ENCODE measurements at regions not wholly inside any gene's neighbourhood (a gene's known extent, or its start where the extent isn't known, plus 50 kb on each side); places are given as distances from the start of the nearest gene placed in this dataset.
A peak's percentile ranks its signal among the peaks of the same experiment; 100 is the strongest.
"Not testable (repeated sequence)": the region's sequence is repeated elsewhere in the genome, so short reads cannot be mapped to it uniquely, and the experiment has no call there.

GRCh38 chr12:127944211-127944899 lies 322.6 kb upstream of the TMEM132C start:
- H3K4me1 ChIP-seq (ENCODE audit: control insufficient read depth, insufficient read depth, low read length), result no peaks in the 10 kb centered on the region
- WGBS (ENCODE audit: insufficient coverage), result 94% methylated on average over 3 of the region's 9 CpGs
- no peaks in the 10 kb centered on the region for H3K9me3 ChIP-seq (ENCODE audit: control insufficient read depth, insufficient read depth, low read length)
- H3K36me3 ChIP-seq (ENCODE audit: control insufficient read depth, insufficient read depth, low read length), result no peaks in the 10 kb centered on the region
- DNase-seq (ENCODE audit: low read depth in 4 of 6, low spot score in 6 of 6), result no peak
- H3K27me3 ChIP-seq (ENCODE audit: control insufficient read depth, insufficient read depth, low read length), result no peaks in the 10 kb centered on the region
- no peak overlapping the region for H3K27ac ChIP-seq (ENCODE audit: low read depth, low read length)
- no peak overlapping the region for H3K4me3 ChIP-seq (ENCODE audit: low read depth, low read length)

DNA sequence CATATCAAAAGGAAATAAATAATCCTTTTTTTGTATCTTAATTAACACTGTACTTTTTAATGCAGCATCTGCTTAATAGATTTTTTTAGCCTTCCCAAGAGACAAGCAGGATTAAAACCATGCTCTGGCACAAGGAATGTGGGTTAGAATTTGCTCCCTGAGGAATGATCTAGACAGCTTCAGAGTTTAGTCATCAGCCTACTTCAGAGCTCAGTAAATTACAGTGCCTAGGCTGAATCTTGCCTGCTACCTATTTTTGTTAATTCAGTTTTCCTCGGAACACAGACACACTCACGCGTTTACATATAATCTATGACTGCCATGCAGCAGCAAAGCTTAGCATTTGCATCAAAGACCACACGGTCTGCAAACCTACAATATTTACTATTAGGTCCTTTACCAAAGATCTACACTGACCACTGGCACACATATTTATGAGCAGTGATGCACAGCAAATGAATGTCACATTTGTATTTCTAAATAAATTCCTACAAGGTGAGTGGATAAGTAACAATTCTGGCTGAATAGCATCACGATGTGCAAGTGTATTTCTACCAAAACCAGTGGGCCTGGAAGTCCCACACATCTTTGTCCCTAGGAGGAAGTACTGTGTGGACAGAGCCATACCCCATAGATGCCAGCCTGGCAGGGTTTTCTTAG lies 309.8 kb upstream of the TMEM132C start:
- Histone ChIP-seq H3K36me3 (ENCODE audit: control insufficient read depth, insufficient read depth, low read length) (no peaks in the 10 kb centered on the region), H3K4me1 (ENCODE audit: control insufficient read depth, insufficient read depth, low read length) (no peaks in the 10 kb centered on the region), H3K27me3 (ENCODE audit: control insufficient read depth, insufficient read depth, low read length) (no peaks in the 10 kb centered on the region), H3K27ac (ENCODE audit: low read depth, low read length) (no peak overlapping the region), H3K9me3 (ENCODE audit: control insufficient read depth, insufficient read depth, low read length) (no peaks in the 10 kb centered on the region), H3K4me3 (ENCODE audit: low read depth, low read length) (no peak overlapping the region)
- 85% methylated on average over 4 of the region's 5 CpGs for WGBS (ENCODE audit: insufficient coverage)
- peak in 1 of 6 donors; percentile 28 for DNase-seq (ENCODE audit: low read depth in 4 of 6, low spot score in 6 of 6)

DNA sequence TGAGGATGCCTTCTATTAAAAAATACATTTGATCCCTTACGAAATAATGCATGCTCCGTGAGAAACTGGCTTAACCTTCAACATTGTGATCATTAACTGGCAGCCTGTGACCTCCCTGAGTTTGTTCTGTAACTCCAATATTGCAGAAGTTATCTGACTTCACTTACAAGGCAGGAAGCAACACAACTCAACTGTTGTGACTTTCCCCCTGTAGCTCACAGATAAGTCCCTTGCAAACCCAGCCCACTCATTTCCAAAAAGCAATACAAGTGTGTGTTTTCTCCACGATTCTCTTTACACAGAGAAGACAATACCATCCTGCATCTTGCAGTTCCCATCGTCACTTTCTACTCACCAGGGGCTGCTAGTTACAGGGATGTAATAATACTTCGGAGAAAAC lies 304.7 kb upstream of the TMEM132C start:
- no peak for DNase-seq (ENCODE audit: low read depth in 4 of 6, low spot score in 6 of 6)
- Histone ChIP-seq H3K27ac (ENCODE audit: low read depth, low read length) (no peak overlapping the region), H3K4me3 (ENCODE audit: low read depth, low read length) (no peak overlapping the region), H3K27me3 (ENCODE audit: control insufficient read depth, insufficient read depth, low read length) (no peaks in the 10 kb centered on the region), H3K36me3 (ENCODE audit: control insufficient read depth, insufficient read depth, low read length) (no peaks in the 10 kb centered on the region), H3K9me3 (ENCODE audit: control insufficient read depth, insufficient read depth, low read length) (no peaks in the 10 kb centered on the region), H3K4me1 (ENCODE audit: control insufficient read depth, insufficient read depth, low read length) (no peaks in the 10 kb centered on the region)
- WGBS (ENCODE audit: insufficient coverage), result 89% methylated on average over 2 of the region's 5 CpGs

DNA sequence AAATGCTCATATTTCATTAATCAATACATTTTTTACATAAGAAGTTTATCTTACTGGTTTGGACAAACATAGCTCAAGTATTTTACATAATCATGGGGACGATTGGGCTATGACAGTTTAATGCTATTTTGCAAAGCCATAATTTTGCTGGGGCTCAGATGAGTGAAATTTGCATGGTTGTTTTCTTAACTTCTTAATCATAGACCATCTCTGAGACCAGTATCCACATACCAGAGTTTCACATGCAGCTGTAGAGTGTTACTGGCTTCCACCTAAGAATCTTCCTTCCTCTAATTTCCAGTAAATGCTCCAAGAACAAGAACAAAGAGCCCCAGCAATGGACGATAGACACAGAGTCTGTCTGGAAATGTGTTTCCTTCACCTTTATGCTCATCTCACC lies 303.0 kb upstream of the TMEM132C start:
- WGBS (ENCODE audit: insufficient coverage), result no CpG with 5 or more reads among the region's 2 CpGs
- Histone ChIP-seq H3K4me1 (ENCODE audit: control insufficient read depth, insufficient read depth, low read length) (no peaks in the 10 kb centered on the region), H3K27ac (ENCODE audit: low read depth, low read length) (no peak overlapping the region), H3K36me3 (ENCODE audit: control insufficient read depth, insufficient read depth, low read length) (no peaks in the 10 kb centered on the region), H3K27me3 (ENCODE audit: control insufficient read depth, insufficient read depth, low read length) (no peaks in the 10 kb centered on the region), H3K4me3 (ENCODE audit: low read depth, low read length) (no peak overlapping the region), H3K9me3 (ENCODE audit: control insufficient read depth, insufficient read depth, low read length) (no peaks in the 10 kb centered on the region)
- DNase-seq (ENCODE audit: low read depth in 4 of 6, low spot score in 6 of 6), result no peak

GRCh38 chr12:127964717-127965116 lies 302.3 kb upstream of the TMEM132C start:
- Histone ChIP-seq H3K4me3 (ENCODE audit: low read depth, low read length) (no peak overlapping the region), H3K4me1 (ENCODE audit: control insufficient read depth, insufficient read depth, low read length) (no peaks in the 10 kb centered on the region), H3K9me3 (ENCODE audit: control insufficient read depth, insufficient read depth, low read length) (no peaks in the 10 kb centered on the region), H3K27ac (ENCODE audit: low read depth, low read length) (no peak overlapping the region), H3K27me3 (ENCODE audit: control insufficient read depth, insufficient read depth, low read length) (no peaks in the 10 kb centered on the region), H3K36me3 (ENCODE audit: control insufficient read depth, insufficient read depth, low read length) (no peaks in the 10 kb centered on the region)
- no CpG with 5 or more reads among the region's 3 CpGs for WGBS (ENCODE audit: insufficient coverage)
- DNase-seq (ENCODE audit: low read depth in 4 of 6, low spot score in 6 of 6), result no peak

DNA sequence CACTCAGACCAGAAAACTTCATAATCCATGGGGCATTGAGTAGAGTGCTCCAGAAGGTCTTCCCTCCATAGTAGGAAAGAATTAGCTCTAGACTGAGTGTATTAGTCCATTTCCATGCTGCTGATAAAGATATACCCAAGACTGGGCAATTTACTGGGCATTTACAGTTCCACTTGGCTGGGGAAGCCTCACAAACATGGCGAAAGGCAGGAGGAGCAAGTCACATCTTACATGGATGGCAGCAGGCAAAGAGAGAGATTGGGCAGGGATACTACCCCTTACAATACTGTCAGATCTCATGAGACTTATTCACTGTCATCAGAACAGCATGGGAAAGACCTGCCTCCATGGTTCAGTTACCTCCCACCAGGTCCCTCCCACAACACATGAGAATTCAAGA lies 300.6 kb upstream of the TMEM132C start:
- Histone ChIP-seq H3K4me3 (ENCODE audit: low read depth, low read length) (no peak overlapping the region), H3K27me3 (ENCODE audit: control insufficient read depth, insufficient read depth, low read length) (no peaks in the 10 kb centered on the region), H3K9me3 (ENCODE audit: control insufficient read depth, insufficient read depth, low read length) (no peaks in the 10 kb centered on the region), H3K27ac (ENCODE audit: low read depth, low read length) (no peak overlapping the region), H3K4me1 (ENCODE audit: control insufficient read depth, insufficient read depth, low read length) (no peaks in the 10 kb centered on the region), H3K36me3 (ENCODE audit: control insufficient read depth, insufficient read depth, low read length) (no peaks in the 10 kb centered on the region)
- no peak for DNase-seq (ENCODE audit: low read depth in 4 of 6, low spot score in 6 of 6)
- 100% methylated on average over 1 of the region's 1 CpG for WGBS (ENCODE audit: insufficient coverage)

DNA sequence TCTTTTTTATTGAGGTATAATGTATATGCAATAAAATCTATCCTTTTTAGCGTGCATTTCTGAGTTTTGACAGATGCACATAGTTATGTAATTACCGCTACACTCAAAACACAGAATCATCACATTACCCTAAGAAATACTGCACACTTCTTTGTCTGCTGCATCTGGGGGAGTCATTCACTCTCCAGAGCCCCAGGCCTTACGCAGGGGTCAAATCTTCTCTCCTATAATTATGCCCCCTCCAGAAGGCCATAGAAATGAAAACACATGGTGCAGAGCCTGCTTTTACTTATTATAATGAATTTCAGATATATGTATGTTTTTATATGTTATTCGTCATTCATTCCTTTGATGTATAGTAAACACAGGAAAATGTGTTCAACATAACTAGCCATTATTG lies 296.5 kb upstream of the TMEM132C start:
- Histone ChIP-seq H3K4me1 (ENCODE audit: control insufficient read depth, insufficient read depth, low read length) (no peaks in the 10 kb centered on the region), H3K36me3 (ENCODE audit: control insufficient read depth, insufficient read depth, low read length) (no peaks in the 10 kb centered on the region), H3K27ac (ENCODE audit: low read depth, low read length) (no peak overlapping the region), H3K4me3 (ENCODE audit: low read depth, low read length) (no peak overlapping the region), H3K27me3 (ENCODE audit: control insufficient read depth, insufficient read depth, low read length) (no peaks in the 10 kb centered on the region), H3K9me3 (ENCODE audit: control insufficient read depth, insufficient read depth, low read length) (no peaks in the 10 kb centered on the region)
- 92% methylated on average over 2 of the region's 4 CpGs for WGBS (ENCODE audit: insufficient coverage)
- DNase-seq (ENCODE audit: low read depth in 4 of 6, low spot score in 6 of 6), result no peak

DNA sequence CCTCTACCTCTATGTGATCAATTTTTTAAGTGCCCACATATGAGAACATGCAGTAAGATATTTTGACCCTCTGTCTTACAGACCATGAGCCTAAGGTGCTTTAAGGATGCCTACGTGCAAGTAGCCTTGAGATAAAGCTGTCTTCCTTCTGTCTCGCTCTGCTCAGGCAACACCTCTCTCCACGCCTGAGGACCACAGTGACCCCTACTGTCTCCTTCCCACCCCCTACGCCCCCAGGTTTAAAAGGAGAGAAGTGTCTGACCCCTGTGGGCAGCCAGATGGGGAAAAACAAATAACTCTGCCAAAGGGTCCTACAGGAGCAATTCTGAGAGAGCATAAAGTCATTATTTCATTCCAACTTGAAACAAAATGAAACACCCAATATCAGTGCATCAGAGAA lies 286.4 kb upstream of the TMEM132C start:
- no peak overlapping the region for H3K27ac ChIP-seq (ENCODE audit: low read depth, low read length)
- peaks cover 3% of the 10 kb centered on the region for H3K9me3 ChIP-seq (ENCODE audit: control insufficient read depth, insufficient read depth, low read length)
- H3K36me3 ChIP-seq (ENCODE audit: control insufficient read depth, insufficient read depth, low read length), result no peaks in the 10 kb centered on the region
- H3K4me1 ChIP-seq (ENCODE audit: control insufficient read depth, insufficient read depth, low read length), result no peaks in the 10 kb centered on the region
- DNase-seq (ENCODE audit: low read depth in 4 of 6, low spot score in 6 of 6), result no peak
- WGBS (ENCODE audit: insufficient coverage), result 71% methylated on average over 4 of the region's 4 CpGs
- H3K27me3 ChIP-seq (ENCODE audit: control insufficient read depth, insufficient read depth, low read length), result no peaks in the 10 kb centered on the region
- no peak overlapping the region for H3K4me3 ChIP-seq (ENCODE audit: low read depth, low read length)

- no CpG with 5 or more reads among the region's 5 CpGs for WGBS (ENCODE audit: insufficient coverage)
- H3K27me3 ChIP-seq (ENCODE audit: control insufficient read depth, insufficient read depth, low read length), result no peaks in the 10 kb centered on the region
Measured at GRCh38 chr12:127981875-127982274, 285.1 kb upstream of the TMEM132C start.

DNA sequence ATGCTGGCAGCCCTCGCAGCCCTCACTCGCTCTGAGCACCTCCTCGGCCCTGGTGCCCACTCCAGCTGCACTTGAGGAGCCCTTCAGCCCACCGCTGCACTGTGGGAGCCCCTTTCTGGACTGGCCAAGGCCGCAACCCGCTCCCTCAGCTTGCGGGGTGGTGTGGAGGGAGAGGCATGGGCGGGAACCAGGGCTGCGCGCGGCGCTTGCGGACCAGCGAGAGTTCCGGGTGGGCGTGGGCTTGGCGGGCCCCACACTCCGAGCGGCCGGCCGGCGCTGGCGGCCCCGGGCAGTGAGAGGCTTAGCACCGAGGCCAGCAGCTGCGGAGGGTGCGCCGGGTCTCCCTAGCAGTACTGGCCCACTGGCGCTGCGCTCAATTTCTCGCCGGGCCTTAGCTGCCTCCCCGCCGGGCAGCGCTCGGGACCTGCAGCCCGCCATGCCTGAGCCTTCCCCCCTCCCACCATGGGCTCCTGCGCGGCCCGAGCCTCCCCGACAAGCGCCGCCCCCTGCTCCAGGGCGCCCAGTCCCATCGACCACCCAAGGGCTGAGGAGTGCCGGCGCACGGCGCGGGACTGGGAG lies 283.7 kb upstream of the TMEM132C start:
- H3K9me3 ChIP-seq (ENCODE audit: control insufficient read depth, insufficient read depth, low read length); H3K27ac ChIP-seq (ENCODE audit: low read depth, low read length); DNase-seq (ENCODE audit: low read depth in 4 of 6, low spot score in 6 of 6); H3K27me3 ChIP-seq (ENCODE audit: control insufficient read depth, insufficient read depth, low read length); H3K4me1 ChIP-seq (ENCODE audit: control insufficient read depth, insufficient read depth, low read length); H3K36me3 ChIP-seq (ENCODE audit: control insufficient read depth, insufficient read depth, low read length); H3K4me3 ChIP-seq (ENCODE audit: low read depth, low read length): not testable (repeated sequence)
- WGBS (ENCODE audit: insufficient coverage), result 95% methylated on average over 47 of the region's 50 CpGs

More at GRCh38 chr12:127981875-127982274, 285.1 kb upstream of the TMEM132C start:
- no peak overlapping the region for H3K4me3 ChIP-seq (ENCODE audit: low read depth, low read length)
- H3K4me1 ChIP-seq (ENCODE audit: control insufficient read depth, insufficient read depth, low read length), result no peaks in the 10 kb centered on the region
- H3K9me3 ChIP-seq (ENCODE audit: control insufficient read depth, insufficient read depth, low read length), result no peaks in the 10 kb centered on the region
- DNase-seq (ENCODE audit: low read depth in 4 of 6, low spot score in 6 of 6), result no peak
- H3K27ac ChIP-seq (ENCODE audit: low read depth, low read length), result no peak overlapping the region
- H3K36me3 ChIP-seq (ENCODE audit: control insufficient read depth, insufficient read depth, low read length), result no peaks in the 10 kb centered on the region

Data from spinal cord (tissue), 9 donors.